Stimulated activated CD4-positive, alpha-beta T cell treated with anti-CD3 and anti-CD28 coated beads, Interleukin-15, amount 100 ng/mL, for 1 hour (primary cell): ENCODE measurements at regions not wholly inside any gene's neighbourhood (a gene's known extent, or its start where the extent isn't known, plus 50 kb on each side); places are given as distances from the start of the nearest gene placed in this dataset.

Experiments used
- DNase-seq, 2 donors: peaks; one replicate each; pipeline ENCODE4 v3.0.0-alpha.2; 2020; ENCODE audit warnings: low read depth in 1 of 2, low spot score in 1 of 2

DNA sequence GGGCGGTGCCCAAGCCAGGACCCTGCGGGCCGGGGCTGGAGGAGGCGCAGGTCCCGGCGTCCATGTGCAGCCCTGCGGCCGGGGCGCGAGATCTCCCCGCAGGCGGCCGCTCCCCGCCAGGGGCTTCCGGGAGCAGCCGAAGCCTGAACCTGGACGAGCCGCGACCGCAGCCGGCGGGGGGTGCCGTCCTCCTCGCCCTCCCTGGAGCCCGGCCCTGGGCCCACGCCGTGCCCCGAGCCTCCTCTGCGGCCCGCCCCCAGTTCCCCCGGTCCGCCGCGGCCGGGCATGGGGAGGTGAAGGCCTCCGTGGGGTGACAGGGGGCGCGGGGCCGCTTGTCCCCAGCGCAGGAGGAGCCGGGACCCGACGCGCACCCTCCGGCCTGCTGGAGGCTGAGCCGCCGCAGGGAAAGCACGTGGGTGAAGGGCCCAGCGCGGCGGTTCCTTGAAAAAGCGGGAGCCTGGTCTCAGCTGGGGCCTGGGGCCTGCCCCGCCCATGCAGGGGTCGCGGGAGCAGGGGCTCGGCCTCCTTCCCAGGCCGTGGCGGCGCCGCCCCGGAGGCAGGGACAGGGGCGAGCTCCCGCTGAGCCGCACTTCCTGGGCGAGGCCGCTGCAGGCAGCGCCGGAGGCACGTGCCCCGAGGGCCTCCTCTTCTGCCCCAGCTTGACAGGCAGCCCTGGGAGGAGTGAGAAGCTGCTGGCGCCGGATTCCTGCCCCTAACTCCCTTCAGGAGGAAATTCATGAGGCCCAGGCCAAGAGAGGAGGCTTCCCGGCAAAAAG, 55.6 kb upstream of the PPP2R5C start:
- DNase-seq = peak; percentile 40 to 56

DNA sequence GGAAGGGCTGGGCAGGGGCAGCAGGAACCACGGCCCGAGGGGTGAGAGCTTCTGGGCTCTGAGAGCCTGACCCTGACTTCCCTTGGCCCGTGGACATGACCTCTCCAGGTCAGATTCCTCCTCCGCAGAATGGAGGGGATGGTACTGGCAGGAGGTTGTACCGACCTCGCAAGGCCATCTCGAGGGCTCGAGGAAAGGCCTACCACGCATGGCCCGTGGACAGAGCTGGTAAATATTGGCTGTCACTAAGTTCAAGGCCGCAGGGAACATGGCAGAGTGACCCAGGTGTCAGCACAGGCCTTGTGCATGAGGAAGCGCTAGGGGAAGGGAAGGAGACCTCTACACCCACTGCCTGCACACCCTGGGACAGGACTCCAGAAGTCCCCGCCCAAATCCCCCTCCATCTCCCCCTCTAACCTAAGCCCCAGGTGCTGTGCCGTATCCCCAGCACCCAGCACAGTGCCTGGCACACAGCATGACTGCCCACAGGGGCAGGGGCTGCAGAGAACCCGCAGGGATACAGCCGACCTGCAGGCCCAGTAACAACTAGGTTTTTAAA, 54.9 kb upstream of the PPP2R5C start:
- DNase-seq = no peak

DNA sequence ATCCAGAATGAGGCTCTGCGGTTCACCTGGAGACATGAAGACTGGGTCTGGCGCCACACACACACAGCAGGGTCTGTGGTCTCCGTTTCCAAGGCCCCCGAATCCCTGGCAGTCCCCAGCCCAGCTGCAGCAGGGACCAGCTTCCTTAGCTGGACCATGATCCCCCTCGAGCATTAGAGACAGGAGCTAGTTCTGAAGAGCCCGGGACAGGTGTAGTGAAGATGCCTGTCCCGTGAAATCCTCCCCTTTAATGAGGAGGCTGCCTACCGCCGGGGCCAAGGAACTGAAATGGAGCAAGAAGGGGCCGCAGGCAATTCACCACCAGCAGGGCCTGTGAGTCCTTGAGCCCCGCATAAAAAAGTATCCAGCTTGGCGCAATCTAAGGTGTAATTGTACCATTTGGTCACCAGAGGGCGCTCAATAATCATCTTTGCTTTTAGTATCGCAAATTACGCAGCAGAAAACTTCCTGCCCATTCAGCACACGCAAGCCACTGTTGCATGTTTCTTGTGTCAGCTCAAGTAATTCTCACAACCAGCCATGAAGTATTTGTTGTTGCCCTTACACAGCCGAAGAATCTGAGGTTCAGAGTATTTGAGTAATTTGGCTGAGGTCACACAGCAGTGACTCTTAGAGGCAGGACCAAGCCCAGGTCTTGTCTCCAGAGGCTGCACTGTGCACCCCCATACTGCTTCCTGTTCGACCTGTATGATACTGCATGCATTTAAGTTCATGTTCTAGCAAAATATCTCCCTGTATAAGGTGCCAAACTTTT, 54.3 kb upstream of the PPP2R5C start:
- DNase-seq = peak in 1 of 2 donors; percentile 10

DNA sequence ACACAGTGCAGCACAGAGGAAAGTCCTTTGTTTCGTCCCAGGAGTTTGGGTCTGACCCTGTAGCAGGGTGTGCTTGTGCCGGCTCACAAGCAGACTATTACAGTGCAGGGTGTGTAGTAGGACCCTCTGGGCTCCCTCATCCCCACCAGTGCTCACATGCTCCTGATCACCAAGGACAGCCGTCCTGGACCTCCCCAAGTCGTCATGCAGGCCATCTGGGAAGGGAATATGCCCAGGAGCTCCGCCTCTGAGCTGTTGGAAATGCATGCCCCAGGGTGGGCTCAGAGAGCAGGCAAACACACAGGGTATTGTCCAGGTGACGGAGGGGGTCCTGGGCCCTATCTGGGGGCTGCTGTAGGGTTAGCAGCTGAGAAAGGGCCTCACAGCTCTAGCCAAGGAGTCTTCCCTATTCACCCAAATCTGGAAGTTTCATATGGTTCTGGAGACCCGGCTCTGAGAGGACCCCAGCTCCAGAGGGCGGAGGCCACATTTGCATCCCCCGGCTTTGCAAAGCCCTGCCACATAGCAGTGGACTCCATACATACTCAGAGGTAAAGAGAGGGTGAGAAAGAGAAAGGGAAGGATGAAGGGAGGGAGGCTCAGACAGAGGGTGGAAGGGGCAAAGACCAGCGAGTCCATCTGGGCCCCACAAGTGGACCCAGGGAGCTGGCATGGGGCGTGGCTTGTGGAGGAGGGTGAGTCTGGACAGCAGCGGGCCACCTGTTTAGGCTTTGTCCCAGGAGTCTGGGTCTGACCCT, 53.5 kb upstream of the PPP2R5C start:
- no peak for DNase-seq

DNA sequence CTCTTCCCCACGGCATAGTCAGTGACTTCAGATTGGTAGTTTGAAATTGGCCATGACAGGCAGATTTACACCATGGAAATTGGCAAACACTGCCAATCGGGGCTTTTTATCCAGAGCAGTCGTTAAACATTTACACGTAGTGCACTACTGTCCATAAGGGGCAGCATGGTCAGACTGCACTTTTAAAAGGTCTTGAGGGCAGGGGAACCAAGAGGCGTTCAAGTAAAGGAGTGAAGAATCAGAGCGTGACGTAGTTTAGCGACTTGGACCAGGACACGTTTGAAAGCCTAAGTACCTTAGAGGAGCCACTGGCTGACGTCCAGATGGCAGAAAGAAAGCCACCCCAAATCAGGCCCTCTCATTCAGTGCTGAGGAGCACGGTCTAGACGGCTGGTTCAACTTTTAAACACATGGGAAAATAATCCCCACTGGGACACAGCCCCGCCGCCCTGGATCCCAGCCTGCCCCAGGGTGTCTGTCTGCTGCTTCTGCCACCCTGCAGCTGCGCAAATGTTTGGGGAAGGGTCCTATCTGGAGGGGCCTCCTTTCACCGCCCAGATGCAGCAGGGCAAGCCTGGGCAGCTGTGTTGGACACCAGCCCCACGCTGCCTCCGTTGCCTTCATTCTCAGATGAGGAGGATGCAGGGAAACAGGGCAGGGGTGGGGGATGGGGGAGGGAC, 52.5 kb upstream of the PPP2R5C start:
- no peak for DNase-seq

DNA sequence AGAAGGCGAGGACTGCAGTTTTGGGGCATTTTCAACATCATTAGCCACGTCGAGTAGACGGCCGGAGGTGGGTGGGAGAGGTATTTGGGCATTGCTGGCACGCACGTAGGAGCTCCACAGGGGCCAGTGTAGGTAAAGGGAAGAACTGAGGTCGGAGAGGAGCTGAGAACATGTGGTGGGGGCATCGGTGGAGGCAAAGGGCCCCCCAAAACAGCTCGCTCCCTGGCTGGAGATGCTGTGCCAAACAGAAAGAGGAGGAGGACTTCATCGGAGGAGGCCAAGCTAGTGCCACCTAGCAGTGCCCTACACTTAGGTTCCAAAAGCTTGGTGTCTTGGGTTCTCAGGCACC, 52.0 kb upstream of the PPP2R5C start:
- no peak for DNase-seq

DNA sequence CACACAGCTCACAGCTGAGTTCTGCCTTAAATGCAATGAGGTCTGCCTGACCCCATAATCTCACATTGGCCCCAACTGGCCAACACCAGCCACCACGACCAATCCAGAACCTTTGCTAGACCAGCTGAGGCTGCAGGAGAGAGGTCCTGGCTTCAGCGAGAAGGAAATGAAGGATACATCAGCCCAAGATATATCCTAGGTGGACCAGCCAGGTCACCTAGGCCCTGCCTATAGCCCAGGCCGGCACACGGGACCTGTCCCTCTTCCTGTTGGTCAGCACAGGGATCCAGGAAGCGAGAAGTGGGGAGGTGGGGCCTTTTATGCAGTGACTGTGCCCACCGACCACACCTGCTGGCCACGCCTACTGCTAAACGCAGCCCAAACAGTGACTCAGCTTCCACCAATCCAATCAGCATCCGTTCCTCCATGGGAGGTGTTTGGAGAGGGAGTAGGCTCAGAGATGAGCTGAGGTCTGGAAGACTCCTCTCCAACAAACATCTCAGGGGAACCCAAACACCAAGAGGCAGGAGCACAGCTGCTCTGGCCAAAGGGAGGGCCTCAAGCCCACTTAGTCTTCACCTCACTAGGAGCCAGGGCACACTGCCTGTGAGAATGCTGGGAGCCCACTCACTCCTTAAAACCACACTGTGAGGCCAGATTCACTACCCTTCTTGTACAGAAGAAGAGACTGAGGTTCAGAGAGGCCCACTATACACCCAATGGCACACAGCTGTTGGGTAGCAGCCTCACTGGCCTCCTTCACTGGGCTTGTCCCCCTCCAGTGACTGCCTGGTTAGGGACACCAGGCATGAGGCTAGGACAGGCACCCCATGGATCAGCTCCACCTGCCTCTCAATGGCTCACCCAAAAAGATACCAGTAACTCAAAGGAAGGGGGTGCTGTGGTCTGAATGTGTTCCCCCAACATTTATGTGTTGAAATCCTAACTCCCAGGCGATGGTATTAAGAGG, 51.3 kb upstream of the PPP2R5C start:
- no peak for DNase-seq

DNA sequence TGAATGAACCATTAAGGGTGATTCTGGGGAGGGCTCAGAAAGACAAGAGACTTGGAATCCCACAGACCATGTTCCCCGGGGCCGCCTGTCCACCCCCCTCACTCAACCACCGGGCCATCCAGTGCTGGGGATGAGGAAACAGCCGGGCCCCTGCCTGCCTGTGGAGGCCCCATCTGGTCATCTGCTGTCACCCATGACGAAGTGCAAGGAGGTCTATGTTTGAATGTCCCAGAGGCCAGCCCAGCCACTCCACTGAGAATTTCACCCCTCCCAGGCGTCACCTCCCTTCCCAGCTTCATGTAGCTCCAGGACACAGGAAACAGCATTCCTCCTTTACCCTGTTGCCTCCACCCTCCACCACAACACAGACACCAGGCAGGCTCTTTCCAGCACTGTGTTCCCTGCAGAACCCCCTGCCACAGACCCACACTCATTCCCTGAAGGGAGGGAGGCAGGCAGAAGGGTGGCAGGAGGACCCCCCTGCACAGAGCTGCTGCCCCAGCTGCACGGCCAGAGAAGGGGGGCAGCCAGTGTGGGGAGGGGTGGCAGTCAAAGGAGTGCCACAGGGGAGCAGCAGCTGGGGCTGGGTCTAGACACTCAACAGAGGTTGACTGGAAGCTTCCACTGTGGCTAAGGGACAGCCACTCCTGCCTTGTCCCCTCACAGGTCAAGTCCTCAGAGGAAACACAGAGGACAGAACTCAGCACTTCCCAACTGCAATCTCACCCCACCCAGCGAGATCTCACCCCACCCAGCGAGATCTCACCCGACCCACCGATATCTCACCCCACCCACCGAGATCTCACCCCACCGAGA, 50.3 kb upstream of the PPP2R5C start:
- no peak for DNase-seq
